ENCODE measurements at regions not wholly inside any gene's neighbourhood (a gene's known extent, or its start where the extent isn't known, plus 50 kb on each side); places are given as distances from the start of the nearest gene placed in this dataset.

DNA sequence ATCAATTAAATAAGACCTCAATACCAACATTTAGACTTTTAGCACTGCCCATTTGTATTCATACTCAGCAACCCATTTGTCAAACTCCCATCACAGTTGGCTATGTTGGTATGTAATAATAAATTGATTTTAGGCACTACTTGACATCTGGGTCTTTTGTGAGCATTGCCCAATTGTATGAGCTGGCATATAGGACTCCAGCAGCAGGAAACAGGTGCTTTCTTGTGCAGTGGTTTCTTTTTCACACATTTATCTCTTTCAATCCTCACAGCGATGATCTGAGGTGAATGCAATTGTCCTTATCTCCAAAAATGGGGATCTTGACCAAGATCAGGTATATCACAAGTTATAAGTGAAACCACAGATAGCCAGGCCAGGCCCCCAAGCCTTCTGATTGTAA is 96.9 kb upstream of the OXGR1 start:
- Histone ChIP-seq H2AFZ (ENCODE audit: low read length) (no peak overlapping the region), H3K9me3 (ENCODE audit: control insufficient read depth, low read depth, low read length) (no peaks in the 10 kb centered on the region), H3K9ac (ENCODE audit: extremely low read depth, insufficient read length, low read length) (no peak overlapping the region), H2BK120ac (ENCODE audit: low read depth, low read length, poor library complexity, severe bottlenecking) (no peak overlapping the region), H3K4me1 (ENCODE audit: insufficient read depth, low read length) (no peaks in the 10 kb centered on the region), H3K4me2 (ENCODE audit: insufficient read depth, insufficient read length, low read length) (no peak overlapping the region), H2BK5ac (ENCODE audit: insufficient read length, low read length) (no peak overlapping the region), H3T11ph (ENCODE audit: low read length) (no peak overlapping the region), H3K4ac (ENCODE audit: low read depth, low read length) (no peak overlapping the region), H2BK15ac (ENCODE audit: low read depth, low read length) (no peak overlapping the region), H2AK5ac (ENCODE audit: insufficient read length, low read length) (no peak overlapping the region), H3K23me2 (ENCODE audit: insufficient read length, low read depth, low read length, poor library complexity, severe bottlenecking) (no peaks in the 10 kb centered on the region), H4K8ac (replicated peaks; ENCODE audit: insufficient read length, low read depth, low read length) (no peak overlapping the region), H3K14ac (ENCODE audit: insufficient read depth, low read length) (no peak overlapping the region), H3K27me3 (ENCODE audit: insufficient read depth, low read length) (no peaks in the 10 kb centered on the region), H3K79me2 (ENCODE audit: insufficient read depth, low read length) (no peaks in the 10 kb centered on the region), H2BK20ac (ENCODE audit: low read depth, low read length, poor library complexity, severe bottlenecking) (no peak overlapping the region), H3K18ac (ENCODE audit: insufficient read length, low read depth, low read length) (no peak overlapping the region), H3K23ac (ENCODE audit: insufficient read length, low read depth, low read length) (no peak overlapping the region), H3K27ac (ENCODE audit: insufficient read length, low read depth, low read length) (no peak overlapping the region), H3K79me1 (ENCODE audit: insufficient read depth, low read depth, low read length, poor library complexity, severe bottlenecking) (no peaks in the 10 kb centered on the region), H4K20me1 (ENCODE audit: control insufficient read depth, insufficient read depth, insufficient read length) (no peaks in the 10 kb centered on the region), H3K56ac (ENCODE audit: insufficient read length, low read depth, low read length) (no peak overlapping the region), H4K91ac (ENCODE audit: insufficient read length, low read depth, low read length) (no peak overlapping the region), H4K5ac (ENCODE audit: insufficient read length, low read depth, low read length) (no peak overlapping the region), H2BK12ac (ENCODE audit: insufficient read length, low read depth, low read length) (no peak overlapping the region)
- no peaks in the 10 kb centered on the region for H3K36me3 Mint-ChIP-seq (ENCODE audit: insufficient read depth in 1 of 3, low read depth in 3 of 3)
- peaks cover 9 to 12% of the 10 kb centered on the region in 2 experiments; a peak in 4 of 5 replicates for H3K9me3 Mint-ChIP-seq
- H3K27me3 Mint-ChIP-seq (ENCODE audit: low read depth) = peaks cover 6% of the 10 kb centered on the region
- no peaks in the 10 kb centered on the region; a peak in 1 of 4 replicates for H3K4me1 Mint-ChIP-seq
- no peak overlapping the region for H3K27ac Mint-ChIP-seq
- TF ChIP-seq CTCF (conservative IDR thresholded peaks at IDR 0.05) = no peak
- DNase-seq = no peak
- no peak overlapping the region for H3K4me3 Mint-ChIP-seq
- no CpG with 5 or more reads among the region's 1 CpG for WGBS (ENCODE audit: extremely low coverage, insufficient read length, low lambda C conversion rate)

Measured in H9 (cell line).